NCI-H510A (cell line): ENCODE measurements at regions not wholly inside any gene's neighbourhood (a gene's known extent, or its start where the extent isn't known, plus 50 kb on each side); places are given as distances from the start of the nearest gene placed in this dataset.

Experiments
- DNase-seq: peaks from one replicate; lab custom pipeline; 2025; lab: John Stamatoyannopoulos, UW

DNA sequence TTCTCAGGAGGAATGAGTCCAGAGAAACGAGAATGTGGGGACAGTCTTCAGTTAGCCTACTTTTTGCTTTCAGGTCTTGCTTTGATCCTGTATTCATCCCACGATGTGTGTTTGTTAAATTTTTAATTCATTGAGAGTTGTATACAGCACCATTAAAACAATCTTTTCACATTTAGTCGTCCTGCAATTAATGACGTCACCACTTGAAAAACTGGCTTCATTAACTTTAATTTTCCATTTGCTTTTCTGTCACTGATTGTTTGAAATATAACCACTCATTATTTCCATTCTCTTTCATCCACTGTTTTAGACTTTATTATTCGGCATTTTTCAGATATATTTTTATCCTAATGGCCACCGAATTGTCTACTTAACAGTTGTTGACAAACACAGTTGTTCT lies 146.9 kb downstream of the TFEC start:
- no peak for DNase-seq

DNA sequence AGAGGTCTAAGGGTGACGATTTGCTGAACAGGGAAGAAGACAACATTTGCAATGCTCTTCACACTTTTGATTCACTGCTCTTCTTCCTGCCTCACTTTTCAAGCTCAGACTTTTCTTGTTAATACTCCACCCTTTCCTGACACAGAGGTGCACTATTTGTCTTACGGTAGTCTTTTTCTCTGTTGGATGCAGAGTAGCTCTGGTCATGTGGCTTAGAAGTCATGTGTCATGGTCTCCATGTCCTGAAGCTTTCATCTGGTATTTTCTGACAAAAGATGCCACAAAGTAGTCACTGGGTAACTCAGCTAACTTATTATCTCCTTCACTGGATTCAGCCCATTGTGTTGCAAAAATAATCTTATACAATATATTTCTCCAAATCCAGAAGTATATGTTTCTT lies 149.1 kb downstream of the TFEC start:
- DNase-seq, result no peak

DNA sequence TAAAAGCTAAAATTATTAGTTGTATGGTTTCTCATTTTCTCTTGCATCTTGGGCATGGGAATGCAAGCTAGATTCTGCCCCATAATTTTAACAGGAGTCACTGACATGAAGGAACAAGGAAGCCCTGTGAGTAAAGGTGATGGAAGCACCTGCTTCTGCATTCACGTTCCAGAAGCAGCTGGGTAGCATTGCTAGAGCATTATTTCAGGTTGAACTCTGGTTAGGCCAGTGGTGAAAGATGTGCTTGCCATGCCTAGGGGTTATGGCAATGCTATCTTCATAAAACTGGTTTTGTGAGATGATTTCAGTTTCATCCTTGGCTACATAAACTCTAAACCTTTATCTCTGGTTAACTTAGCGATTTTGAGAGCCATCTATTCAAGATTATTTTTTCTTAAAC lies 151.4 kb downstream of the TFEC start:
- DNase-seq, result no peak

- no peak for DNase-seq
Observed at GRCh38 chr7:115869801-115870200, 160.8 kb downstream of the TFEC start.

- DNase-seq, result no peak
Observed at GRCh38 chr7:115869190-115869589, 161.4 kb downstream of the TFEC start.

DNA sequence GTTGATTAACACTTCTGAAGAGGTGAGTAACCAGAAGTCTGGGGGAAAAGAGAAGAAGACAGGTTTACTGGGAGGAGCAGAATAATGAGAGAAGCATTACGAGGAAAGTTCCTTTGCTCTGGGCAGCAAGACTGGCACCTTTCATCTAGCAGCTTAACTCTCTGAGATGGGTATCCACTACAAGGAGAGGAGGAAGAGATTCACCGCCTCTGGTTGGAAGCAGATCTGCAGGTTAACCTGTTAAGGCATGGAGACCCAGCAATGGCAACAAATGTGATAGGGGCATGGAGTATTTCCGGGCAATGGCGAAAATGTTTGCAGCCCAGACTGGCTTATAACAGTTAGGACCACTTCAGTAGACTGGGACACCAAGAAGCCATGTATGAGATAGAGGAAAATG lies 162.2 kb downstream of the TFEC start:
- DNase-seq, result no peak

GRCh38 chr7:115864082-115864481 lies 166.5 kb downstream of the TFEC start:
- no peak for DNase-seq

GRCh38 chr7:115851291-115851690 lies 179.3 kb downstream of the TFEC start:
- no peak for DNase-seq

DNA sequence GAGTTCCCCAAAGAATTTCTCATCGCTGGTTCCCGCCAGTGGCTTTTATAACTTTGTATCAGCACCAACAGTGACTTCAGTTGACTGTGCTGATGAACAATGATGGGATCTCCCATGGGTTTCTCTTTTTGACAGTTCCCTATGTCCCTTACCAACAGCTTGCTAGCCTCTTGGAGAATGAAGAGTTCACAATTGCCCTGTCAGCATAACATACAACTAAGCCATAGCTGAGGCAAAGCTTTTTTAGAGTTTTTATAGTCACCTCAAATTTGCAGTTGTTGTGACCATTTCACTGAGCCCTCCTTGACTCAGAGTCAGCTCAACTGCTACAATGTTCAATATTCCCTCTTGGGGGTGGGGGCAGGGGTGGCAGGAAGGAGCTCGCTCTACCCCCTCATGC lies 179.8 kb downstream of the TFEC start:
- no peak for DNase-seq

DNA sequence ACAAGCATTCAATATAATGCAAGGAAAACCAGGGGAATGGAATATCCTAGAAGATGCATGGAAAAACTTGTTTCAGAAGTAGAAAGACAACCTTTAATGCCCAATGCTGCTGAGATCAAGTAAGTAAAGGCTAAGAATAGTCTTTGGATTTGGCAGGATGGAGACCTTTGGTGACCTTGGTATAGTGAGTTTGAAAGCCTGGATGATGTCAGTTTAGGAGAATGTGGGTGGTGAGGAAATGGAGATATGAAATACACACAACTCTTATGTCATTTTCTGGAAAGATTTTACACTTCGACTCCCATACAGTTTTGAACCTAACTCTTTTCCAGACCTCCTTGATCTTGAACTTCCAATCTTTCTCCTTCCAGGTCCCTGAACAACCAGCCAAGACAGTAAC lies 185.7 kb downstream of the TFEC start:
- DNase-seq, result no peak

GRCh38 chr7:115840702-115841101 lies 189.9 kb downstream of the TFEC start:
- DNase-seq, result no peak

GRCh38 chr7:115838829-115839228 lies 191.7 kb downstream of the TFEC start:
- no peak for DNase-seq

DNA sequence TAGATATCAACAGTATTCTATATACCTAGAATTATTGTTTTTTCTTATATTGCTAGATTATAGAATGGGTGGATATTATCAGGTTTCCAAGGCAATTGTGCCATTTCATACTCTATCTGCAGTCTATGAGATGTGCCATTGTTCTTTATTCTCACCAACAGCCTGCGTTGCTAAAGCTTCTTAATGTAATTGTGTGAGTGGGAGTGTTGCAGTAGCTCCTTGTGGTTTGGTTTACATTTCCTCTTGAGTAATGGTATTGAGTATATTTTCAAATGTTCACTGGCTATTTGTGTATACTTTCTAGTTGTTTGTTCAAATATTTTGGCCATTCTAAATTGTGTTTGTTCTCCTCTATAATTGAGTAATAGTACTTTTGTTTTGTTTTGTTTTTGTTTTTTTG lies 199.2 kb downstream of the TFEC start:
- no peak for DNase-seq

DNA sequence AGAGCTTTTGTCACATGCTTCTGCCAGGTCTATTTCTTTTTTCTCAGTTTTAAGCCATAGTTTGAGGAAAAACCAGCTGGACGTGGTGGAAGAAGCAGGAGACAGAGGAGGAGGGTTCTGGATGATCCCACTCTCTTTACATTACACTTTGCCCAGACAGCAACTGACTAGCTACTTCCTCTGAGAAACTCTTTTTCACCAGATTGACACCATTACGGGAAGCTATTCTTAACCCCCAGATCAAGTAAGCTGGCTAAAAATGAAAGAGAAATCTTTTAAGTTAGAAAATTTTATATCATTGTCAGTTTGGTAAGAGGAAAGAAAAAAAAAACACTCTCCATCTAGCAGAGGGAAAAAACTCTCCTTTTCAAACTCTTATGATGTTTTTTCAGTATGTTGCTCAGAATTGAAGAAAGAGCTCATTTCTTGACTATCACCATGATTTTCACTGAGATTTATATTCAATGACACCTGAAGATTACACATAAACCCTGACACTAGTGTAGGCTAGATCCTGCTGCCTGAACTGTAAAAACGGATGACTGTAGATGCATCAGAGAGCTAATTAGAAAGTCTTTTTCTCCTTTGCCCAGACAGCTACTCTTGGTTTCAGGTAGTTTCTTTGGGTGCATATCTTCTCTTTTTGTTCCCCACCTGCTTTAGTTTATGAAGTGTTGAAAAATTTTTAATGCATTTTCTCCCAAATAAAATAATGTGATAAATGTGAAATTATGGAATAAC lies 203.1 kb downstream of the TFEC start:
- no peak for DNase-seq

GRCh38 chr7:115825456-115826115 lies 205.0 kb downstream of the TFEC start:
- no peak for DNase-seq

DNA sequence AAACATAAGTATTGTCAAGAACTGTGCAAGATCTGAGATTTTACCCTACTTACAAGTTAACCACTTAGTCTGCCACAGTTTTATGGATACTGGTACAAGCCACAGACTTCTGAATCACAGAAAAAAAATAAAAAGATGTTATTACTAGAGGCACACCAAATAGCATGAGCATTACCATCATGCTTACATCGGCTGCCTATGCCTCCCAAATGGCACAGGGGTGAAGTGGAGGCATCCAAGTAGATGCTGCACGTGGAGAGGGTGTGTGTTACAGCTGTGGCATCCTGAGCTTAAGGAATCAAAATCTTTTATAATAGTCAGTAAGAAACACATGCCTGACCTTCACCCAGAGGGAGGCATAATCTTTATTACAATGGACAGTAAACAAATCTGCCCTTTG lies 207.8 kb downstream of the TFEC start:
- DNase-seq, result no peak

GRCh38 chr7:115822380-115822779 lies 208.2 kb downstream of the TFEC start:
- no peak for DNase-seq

DNA sequence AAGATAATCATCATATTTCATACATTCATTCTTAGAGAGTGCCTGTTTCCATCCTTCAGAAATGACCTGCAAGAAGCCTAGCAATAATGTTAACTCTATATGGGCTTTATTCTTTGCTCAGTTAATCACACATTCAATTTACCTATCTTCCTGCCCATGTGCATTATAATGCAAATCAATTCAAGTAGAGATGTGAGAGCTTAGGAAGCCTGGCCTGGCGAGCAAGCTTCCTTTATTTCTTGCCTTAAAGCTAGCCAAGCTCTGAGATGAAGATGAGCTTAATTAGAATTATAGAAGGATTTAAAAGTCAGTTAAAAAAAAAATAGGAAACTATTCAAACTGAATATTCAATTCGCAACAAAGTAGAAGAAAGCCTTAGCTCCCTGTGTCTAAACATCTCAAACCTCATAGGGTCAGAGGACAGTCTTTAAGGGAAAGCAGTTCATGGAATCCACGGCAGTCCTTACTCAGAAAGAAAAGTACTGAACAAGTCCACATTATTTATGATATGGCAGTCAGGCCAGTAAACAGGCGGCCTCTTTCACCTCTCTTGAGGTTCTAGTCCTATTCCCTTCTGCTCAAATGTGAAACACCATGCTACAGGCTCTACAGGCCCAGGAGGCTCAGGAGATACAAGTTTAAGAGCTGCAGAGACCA lies 214.1 kb downstream of the TFEC start:
- no peak for DNase-seq

GRCh38 chr7:115812794-115813193 lies 217.8 kb downstream of the TFEC start:
- no peak for DNase-seq

GRCh38 chr7:115805458-115805857 lies 225.1 kb downstream of the TFEC start:
- DNase-seq, result no peak

DNA sequence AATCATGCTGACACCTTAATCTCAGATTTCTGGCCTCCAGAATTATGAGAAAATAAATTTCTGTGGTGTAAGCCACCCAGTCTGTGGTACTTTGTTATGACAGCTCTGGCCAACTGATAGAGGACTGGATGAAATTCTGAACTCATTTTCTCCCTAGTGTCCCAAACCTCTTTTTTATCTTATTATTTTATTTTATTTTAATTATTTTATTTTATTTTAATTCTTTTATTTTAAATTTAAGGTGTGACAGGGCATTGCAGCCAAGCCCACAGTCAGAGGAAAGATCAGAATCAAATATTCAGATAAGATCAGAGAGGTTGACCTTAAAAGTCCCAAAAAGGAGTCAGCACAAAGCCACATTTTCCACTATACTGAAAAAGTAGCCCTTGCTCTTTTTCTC lies 228.1 kb downstream of the TFEC start:
- no peak for DNase-seq

- no peak for DNase-seq
Observed at GRCh38 chr7:115799430-115799829, 231.1 kb downstream of the TFEC start.

DNA sequence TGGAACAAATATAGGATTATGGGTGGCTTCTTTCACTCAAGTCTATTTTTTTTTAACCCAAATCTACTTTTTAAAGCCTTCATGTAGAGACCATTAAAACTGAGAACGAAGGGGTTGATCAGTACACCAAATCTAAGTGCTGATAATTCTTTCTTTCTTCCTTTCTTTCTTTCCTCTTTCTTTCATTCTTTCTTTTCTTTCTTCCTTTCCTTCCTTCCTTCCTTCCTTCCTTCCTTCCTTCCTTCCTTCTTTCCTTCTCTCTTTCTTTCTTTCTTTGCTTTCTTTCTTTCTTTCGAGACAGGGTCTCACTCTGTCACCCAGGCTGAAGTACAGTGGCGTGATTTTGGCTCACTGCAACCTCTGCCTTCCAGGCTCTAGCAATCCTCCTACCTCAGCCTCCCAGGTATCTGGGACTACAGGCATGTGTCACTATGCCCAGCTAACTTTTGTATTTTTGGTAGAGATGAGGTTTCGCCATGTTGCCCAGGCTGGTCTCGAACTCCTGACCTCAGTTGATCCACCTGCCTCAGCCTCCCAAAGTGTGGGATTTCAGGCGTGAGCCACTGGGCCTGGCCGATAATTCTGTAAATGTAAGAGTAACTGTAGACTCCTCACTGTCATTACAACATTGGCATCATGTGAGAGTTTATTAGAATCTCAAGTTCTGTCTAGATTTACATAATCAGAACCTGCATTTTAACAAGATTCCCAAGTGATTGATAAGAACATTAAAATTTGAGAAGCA lies 236.4 kb downstream of the TFEC start:
- DNase-seq, result no peak
